OCI-LY1 (cell line): ENCODE measurements at regions not wholly inside any gene's neighbourhood (a gene's known extent, or its start where the extent isn't known, plus 50 kb on each side); places are given as distances from the start of the nearest gene placed in this dataset.

Source experiments
- H2AFZ ChIP-seq: fragments of 200-600 bp; sonication (generic), shearing (Covaris generic); 2 replicates; pipeline ENCODE4 v1.6.0; 2014; ENCODE audit warnings: antibody characterized with exemption, mild to moderate bottlenecking, low read length
- H3F3A ChIP-seq: fragments of 200-600 bp; sonication (generic), shearing (Covaris generic); 2 replicates; pipeline ENCODE4 v1.6.0; 2014; ENCODE audit warnings: mild to moderate bottlenecking, antibody characterized with exemption, low read length, moderate library complexity; ENCODE audit not compliant: insufficient read depth
- H3K27ac ChIP-seq: fragments of 200-600 bp; sonication (generic); 2 replicates; pipeline ENCODE4 v1.5.1; 2014; ENCODE audit warnings: low read length, mixed run types, mild to moderate bottlenecking, low read depth; ENCODE audit not compliant: poor library complexity, severe bottlenecking
- H3K27me3 ChIP-seq: fragments of 200-600 bp; sonication (generic); 2 replicates; pipeline ENCODE4 v1.6.0; 2014; ENCODE audit warnings: antibody characterized with exemption, mild to moderate bottlenecking, low read length, moderate library complexity; ENCODE audit not compliant: insufficient read depth
- H3K36me3 ChIP-seq: fragments of 200-600 bp; sonication (generic); 2 replicates; pipeline ENCODE4 v1.6.1; 2014; ENCODE audit warnings: mild to moderate bottlenecking, antibody characterized with exemption, low read length, moderate library complexity, mixed read lengths; ENCODE audit not compliant: insufficient read depth
- H3K4me1 ChIP-seq: fragments of 200-600 bp; sonication (generic); 2 replicates; pipeline ENCODE4 v1.5.1; 2014; ENCODE audit warnings: mild to moderate bottlenecking, low read length, moderate library complexity; ENCODE audit not compliant: insufficient read depth, severe bottlenecking
- H3K4me2 ChIP-seq: fragments of 200-600 bp; sonication (generic), shearing (Covaris generic); 2 replicates; pipeline ENCODE4 v1.6.1; 2014; ENCODE audit warnings: low read length
- H3K4me3 ChIP-seq: fragments of 200-600 bp; sonication (generic); 2 replicates; pipeline ENCODE4 v1.5.1; 2014; ENCODE audit warnings: low read length, low read depth, mild to moderate bottlenecking, mixed read lengths; ENCODE audit not compliant: poor library complexity, severe bottlenecking
- H3K79me2 ChIP-seq: fragments of 200-600 bp; shearing (Covaris generic); 2 replicates; pipeline ENCODE4 v1.6.1; 2016; ENCODE audit warnings: mixed run types, low read length, mixed read lengths; ENCODE audit not compliant: insufficient read depth
- H3K9ac ChIP-seq: fragments of 200-600 bp; sonication (generic), shearing (Covaris generic); 2 replicates; pipeline ENCODE4 v1.6.1; 2014; ENCODE audit warnings: mild to moderate bottlenecking, low read length, mixed read lengths
- H3K9me2 ChIP-seq: fragments of 200-600 bp; sonication (generic), shearing (Covaris generic); 2 replicates; pipeline ENCODE4 v1.6.1; 2014; ENCODE audit warnings: low read depth, mild to moderate bottlenecking, low read length, mixed read lengths
- H3K9me3 ChIP-seq: fragments of 200-600 bp; shearing (Covaris generic); 2 replicates; pipeline ENCODE4 v1.6.1; 2014; ENCODE audit warnings: low read length, mixed read lengths
- H4K20me1 ChIP-seq: fragments of 200-600 bp; sonication (generic), shearing (Covaris generic); 2 replicates; pipeline ENCODE4 v1.6.0; 2016; ENCODE audit warnings: mild to moderate bottlenecking, low read length; ENCODE audit not compliant: insufficient read depth
- EZH2 ChIP-seq: fragments of 200-600 bp; sonication (generic), shearing (Covaris generic); IDR thresholded peaks from 2 replicates; pipeline ENCODE4 v1.8.0; 2017; ENCODE audit warnings: borderline replicate concordance, mixed run types, mild to moderate bottlenecking, antibody characterized with exemption, low read length, moderate library complexity, mixed read lengths
- TF ChIP-seq, protein P1 (sequence below): fragments of 200-600 bp; sonication (generic), shearing (Covaris generic); IDR thresholded peaks from 2 replicates; pipeline ENCODE4 v1.5.1; 2017; ENCODE audit warnings: mild to moderate bottlenecking, antibody characterized with exemption, low read length, moderate library complexity, mixed read lengths

DNA sequence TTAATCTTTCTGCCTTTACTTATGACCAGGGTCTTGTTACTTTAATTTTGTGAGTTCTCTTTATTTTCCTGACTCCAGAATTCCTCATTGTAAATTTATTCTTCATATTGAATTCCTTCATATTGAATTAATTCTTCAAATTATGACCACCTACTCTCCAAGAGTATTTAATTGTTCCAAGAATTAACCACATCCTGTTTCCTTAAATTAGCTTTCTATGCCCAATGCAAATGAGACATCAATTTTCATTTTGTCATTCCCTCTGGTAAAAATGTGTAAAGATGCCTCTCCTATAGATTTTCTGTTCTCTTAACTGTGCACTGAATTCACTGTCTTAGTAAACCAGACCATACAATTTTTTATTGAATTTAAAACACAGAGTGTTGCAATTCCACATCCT is 211.2 kb upstream of the GRIA4 start:
- Histone ChIP-seq H3K4me1 (no peaks in the 10 kb centered on the region), H3K27me3 (no peaks in the 10 kb centered on the region), H3F3A (no peaks in the 10 kb centered on the region), H3K36me3 (no peaks in the 10 kb centered on the region), H3K9ac (no peak overlapping the region), H3K4me2 (no peak overlapping the region), H4K20me1 (no peaks in the 10 kb centered on the region), H3K27ac (no peak overlapping the region), H3K9me2 (no peaks in the 10 kb centered on the region), H2AFZ (no peak overlapping the region), H3K79me2 (no peaks in the 10 kb centered on the region), H3K4me3 (no peak overlapping the region), H3K9me3 (no peaks in the 10 kb centered on the region)
- no peak for TF ChIP-seq EZH2
- TF ChIP-seq, protein P1, sequence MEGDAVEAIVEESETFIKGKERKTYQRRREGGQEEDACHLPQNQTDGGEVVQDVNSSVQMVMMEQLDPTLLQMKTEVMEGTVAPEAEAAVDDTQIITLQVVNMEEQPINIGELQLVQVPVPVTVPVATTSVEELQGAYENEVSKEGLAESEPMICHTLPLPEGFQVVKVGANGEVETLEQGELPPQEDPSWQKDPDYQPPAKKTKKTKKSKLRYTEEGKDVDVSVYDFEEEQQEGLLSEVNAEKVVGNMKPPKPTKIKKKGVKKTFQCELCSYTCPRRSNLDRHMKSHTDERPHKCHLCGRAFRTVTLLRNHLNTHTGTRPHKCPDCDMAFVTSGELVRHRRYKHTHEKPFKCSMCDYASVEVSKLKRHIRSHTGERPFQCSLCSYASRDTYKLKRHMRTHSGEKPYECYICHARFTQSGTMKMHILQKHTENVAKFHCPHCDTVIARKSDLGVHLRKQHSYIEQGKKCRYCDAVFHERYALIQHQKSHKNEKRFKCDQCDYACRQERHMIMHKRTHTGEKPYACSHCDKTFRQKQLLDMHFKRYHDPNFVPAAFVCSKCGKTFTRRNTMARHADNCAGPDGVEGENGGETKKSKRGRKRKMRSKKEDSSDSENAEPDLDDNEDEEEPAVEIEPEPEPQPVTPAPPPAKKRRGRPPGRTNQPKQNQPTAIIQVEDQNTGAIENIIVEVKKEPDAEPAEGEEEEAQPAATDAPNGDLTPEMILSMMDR, result no peak

DNA sequence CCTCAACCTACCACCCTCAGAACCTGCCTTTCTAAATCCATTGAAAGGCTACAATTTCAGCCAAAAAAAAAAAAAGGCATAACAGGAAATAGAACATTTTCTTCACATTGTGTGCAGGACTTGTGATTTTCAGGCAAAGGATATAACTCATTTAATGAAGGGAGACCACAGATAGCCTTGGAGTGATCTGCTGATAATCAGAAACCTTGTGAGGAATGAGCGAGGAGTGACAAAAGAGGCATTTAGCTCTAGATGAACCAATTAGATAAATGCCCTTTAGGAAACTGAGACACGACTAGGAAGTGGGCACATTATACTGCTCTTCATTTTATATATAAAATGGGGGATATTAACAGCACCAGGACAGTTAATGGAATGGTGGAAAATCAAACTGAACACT is 216.5 kb upstream of the GRIA4 start:
- Histone ChIP-seq H3K79me2 (no peaks in the 10 kb centered on the region), H4K20me1 (no peaks in the 10 kb centered on the region), H3K4me2 (no peak overlapping the region), H3K36me3 (no peaks in the 10 kb centered on the region), H3F3A (no peaks in the 10 kb centered on the region), H3K27ac (no peak overlapping the region), H2AFZ (no peak overlapping the region), H3K9ac (no peak overlapping the region), H3K9me3 (no peaks in the 10 kb centered on the region), H3K27me3 (no peaks in the 10 kb centered on the region), H3K9me2 (no peaks in the 10 kb centered on the region), H3K4me3 (no peak overlapping the region), H3K4me1 (no peaks in the 10 kb centered on the region)
- TF ChIP-seq, protein P1, result no peak
- TF ChIP-seq EZH2, result no peak

DNA sequence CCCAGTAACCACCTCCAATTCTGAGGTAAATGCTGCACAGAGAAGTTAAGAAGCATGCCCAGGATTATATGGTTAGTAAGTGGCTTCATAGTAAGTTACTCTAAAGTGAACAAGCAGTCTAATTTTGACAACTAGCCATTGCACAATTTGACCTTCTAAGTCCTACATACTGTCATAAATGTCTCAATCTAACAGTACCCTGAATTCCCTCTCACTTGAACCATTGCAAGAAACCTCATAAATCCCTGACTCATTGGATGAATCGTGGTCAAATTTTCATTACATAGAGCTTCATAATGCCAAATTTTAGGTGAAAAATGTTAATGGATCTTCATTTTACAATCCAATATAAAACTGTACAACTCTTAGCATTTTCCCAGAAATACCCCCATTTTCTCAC is 217.3 kb upstream of the GRIA4 start:
- TF ChIP-seq, protein P1, result no peak
- TF ChIP-seq EZH2, result no peak
- H3K36me3 ChIP-seq, result no peaks in the 10 kb centered on the region
- no peaks in the 10 kb centered on the region for H3K79me2 ChIP-seq
- H3K4me2 ChIP-seq, result no peak overlapping the region
- H3K27me3 ChIP-seq, result no peaks in the 10 kb centered on the region
- no peak overlapping the region for H2AFZ ChIP-seq
- no peaks in the 10 kb centered on the region for H3F3A ChIP-seq
- no peaks in the 10 kb centered on the region for H4K20me1 ChIP-seq
- H3K27ac ChIP-seq, result no peak overlapping the region
- H3K9ac ChIP-seq, result no peak overlapping the region
- H3K9me3 ChIP-seq, result no peaks in the 10 kb centered on the region
- H3K4me1 ChIP-seq, result no peaks in the 10 kb centered on the region
- H3K4me3 ChIP-seq, result no peak overlapping the region
- no peaks in the 10 kb centered on the region for H3K9me2 ChIP-seq
